Type B pancreatic cell (in vitro differentiated cells): ENCODE measurements at regions not wholly inside any gene's neighbourhood (a gene's known extent, or its start where the extent isn't known, plus 50 kb on each side); places are given as distances from the start of the nearest gene placed in this dataset.

Source experiments
- DNase-seq: peaks from one replicate; pipeline ENCODE4 v3.0.0; 2021; ENCODE audit warnings: mixed read lengths; ENCODE audit not compliant: unreplicated experiment; ENCODE audit errors: extremely low spot score
- H3K27ac Mint-ChIP-seq: 2 replicates; pipeline ENCODE4 v1.8.0; 2021; ENCODE audit warnings: mild to moderate bottlenecking, mixed read lengths
- H3K27me3 Mint-ChIP-seq: 2 replicates; pipeline ENCODE4 v1.8.0; 2021; ENCODE audit warnings: mixed read lengths
- H3K36me3 Mint-ChIP-seq: 2 replicates; pipeline ENCODE4 v1.8.0; 2021; ENCODE audit warnings: mixed read lengths
- H3K4me1 Mint-ChIP-seq: one replicate; pipeline ENCODE4 v1.8.0; 2021; ENCODE audit warnings: mixed read lengths; ENCODE audit not compliant: unreplicated experiment
- H3K4me3 Mint-ChIP-seq: 2 replicates; pipeline ENCODE4 v1.8.0; 2021; ENCODE audit warnings: mild to moderate bottlenecking, mixed read lengths
- H3K9me3 Mint-ChIP-seq: 2 replicates; pipeline ENCODE4 v1.8.0; 2021; ENCODE audit warnings: mixed read lengths
- TF ChIP-seq, protein P1 (sequence below): fragments of 200-600 bp; sonication (generic); conservative IDR thresholded peaks from 2 replicates; pipeline ENCODE4 v1.5.0; 2021; ENCODE audit warnings: antibody characterized with exemption, mild to moderate bottlenecking

DNA sequence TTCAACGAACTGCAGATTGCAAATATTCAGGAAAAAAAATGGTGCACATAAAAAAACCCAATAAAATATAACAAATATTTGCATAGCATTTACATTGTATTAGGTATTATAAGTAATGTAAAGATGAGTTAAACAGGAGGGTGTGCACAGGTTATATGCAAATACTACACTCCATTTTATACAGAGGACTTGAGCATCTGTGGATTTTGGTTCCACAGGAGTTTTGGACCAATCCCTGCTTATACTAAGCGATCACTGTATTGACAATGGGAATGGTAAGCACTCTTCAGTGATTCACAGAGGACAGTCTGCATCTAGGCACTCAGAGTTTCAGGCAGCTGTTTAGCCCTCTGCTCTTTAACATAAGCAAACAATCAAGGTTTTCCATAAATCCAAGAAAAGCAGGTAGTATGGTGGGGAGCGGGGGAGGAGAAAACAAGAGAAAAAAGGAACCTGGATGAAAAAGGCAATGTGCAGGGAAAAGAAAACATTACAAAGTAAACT, 206.0 kb upstream of the PARD3B start:
- H3K4me1 Mint-ChIP-seq, result peaks cover 18% of the 10 kb centered on the region
- H3K27me3 Mint-ChIP-seq, result no peaks in the 10 kb centered on the region
- no peak overlapping the region for H3K4me3 Mint-ChIP-seq
- TF ChIP-seq, protein P1, sequence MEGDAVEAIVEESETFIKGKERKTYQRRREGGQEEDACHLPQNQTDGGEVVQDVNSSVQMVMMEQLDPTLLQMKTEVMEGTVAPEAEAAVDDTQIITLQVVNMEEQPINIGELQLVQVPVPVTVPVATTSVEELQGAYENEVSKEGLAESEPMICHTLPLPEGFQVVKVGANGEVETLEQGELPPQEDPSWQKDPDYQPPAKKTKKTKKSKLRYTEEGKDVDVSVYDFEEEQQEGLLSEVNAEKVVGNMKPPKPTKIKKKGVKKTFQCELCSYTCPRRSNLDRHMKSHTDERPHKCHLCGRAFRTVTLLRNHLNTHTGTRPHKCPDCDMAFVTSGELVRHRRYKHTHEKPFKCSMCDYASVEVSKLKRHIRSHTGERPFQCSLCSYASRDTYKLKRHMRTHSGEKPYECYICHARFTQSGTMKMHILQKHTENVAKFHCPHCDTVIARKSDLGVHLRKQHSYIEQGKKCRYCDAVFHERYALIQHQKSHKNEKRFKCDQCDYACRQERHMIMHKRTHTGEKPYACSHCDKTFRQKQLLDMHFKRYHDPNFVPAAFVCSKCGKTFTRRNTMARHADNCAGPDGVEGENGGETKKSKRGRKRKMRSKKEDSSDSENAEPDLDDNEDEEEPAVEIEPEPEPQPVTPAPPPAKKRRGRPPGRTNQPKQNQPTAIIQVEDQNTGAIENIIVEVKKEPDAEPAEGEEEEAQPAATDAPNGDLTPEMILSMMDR, result no peak
- no peak overlapping the region for H3K27ac Mint-ChIP-seq
- no peaks in the 10 kb centered on the region for H3K36me3 Mint-ChIP-seq
- H3K9me3 Mint-ChIP-seq, result peaks cover 6% of the 10 kb centered on the region
- DNase-seq, result no peak

DNA sequence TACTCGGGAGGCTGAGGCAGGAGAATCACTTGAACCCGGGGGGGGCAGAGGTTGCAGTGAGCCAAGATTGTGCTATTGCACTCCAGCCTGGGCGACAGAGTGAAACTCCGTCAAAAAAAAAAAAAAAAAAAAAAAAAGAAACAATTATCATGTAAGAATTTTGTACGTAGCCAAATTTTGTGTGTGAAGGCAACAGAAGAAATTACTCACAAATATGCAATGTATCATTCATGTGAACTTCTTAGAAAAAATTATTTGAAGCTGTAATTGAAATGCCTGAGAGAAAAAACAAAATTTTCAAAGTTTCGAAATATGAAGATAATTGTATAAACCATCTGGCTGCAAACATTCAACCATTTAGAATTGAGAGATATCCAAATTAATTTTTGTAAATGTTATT, 204.8 kb upstream of the PARD3B start:
- H3K36me3 Mint-ChIP-seq, result no peaks in the 10 kb centered on the region
- H3K4me1 Mint-ChIP-seq, result peaks cover 14% of the 10 kb centered on the region
- H3K4me3 Mint-ChIP-seq, result no peak overlapping the region
- no peak overlapping the region for H3K27ac Mint-ChIP-seq
- no peak for DNase-seq
- H3K9me3 Mint-ChIP-seq, result peaks cover 6% of the 10 kb centered on the region
- TF ChIP-seq, protein P1, result no peak
- no peaks in the 10 kb centered on the region for H3K27me3 Mint-ChIP-seq

DNA sequence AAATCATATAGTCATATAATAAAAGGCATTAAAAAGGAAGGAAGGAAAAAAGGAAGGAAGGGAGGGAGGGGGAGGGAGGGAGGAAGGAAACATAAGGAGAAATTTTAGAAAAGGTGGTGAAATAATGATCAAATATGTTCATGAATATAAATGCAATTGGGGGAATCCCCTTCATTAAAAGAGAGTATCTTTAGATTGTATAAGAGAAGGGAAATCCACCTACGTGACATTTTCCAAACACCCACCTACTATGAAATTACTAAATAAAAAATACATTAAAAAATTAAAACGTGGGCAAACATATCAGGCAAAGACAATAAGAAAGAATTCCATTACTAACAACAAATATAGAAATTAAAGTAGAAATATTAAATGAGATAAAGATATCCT, 203.4 kb upstream of the PARD3B start:
- TF ChIP-seq, protein P1, result no peak

DNA sequence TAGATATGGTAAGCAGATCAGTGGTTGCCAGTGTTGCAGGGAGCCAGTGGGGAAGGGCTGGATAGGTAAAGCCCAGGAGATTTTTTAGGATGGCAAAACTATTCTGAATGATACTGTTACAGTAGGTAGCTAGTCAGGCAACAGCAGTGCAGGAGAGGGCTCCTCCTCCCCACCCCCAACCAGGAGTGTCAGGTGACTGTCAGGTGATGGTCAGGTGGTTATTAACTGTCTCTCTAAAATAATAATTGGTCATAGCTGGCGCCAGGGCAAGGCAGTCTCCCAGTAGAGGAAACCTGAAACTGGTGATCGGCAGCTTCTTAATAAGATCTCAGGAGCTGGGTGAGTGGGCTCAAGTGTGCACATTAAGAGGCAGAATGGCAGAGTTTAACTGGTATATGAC, 201.6 kb upstream of the PARD3B start:
- H3K36me3 Mint-ChIP-seq, result no peaks in the 10 kb centered on the region

More for the DNA sequence above, 203.4 kb upstream of the PARD3B start:
- H3K4me3 Mint-ChIP-seq, result no peak overlapping the region
- H3K4me1 Mint-ChIP-seq, result peaks cover 10% of the 10 kb centered on the region
- H3K36me3 Mint-ChIP-seq, result no peaks in the 10 kb centered on the region
- no peak for DNase-seq
- no peak overlapping the region for H3K27ac Mint-ChIP-seq
- H3K27me3 Mint-ChIP-seq, result no peaks in the 10 kb centered on the region
- H3K9me3 Mint-ChIP-seq, result peaks cover 6% of the 10 kb centered on the region

DNA sequence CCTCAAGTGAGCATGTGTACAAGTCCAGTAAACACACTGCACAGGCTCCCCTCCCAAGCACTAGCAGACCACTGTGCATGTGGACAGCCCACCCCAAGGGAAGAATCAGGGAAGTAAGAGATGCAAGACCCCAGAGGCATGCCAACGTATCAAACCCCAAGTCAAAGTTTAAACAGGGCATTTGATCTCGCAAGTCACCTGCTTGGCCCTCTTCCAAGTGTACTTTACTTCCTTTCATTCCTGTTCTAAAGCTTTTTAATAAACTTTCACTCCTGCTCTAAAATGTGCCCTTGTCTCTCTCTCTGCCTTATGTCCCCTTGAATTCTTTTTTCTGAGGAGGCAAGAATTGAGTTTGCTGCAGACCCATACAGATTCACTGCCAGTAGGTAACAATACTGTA, 201.2 kb upstream of the PARD3B start:
- no peak for DNase-seq
- Mint-ChIP-seq H3K27me3 (no peaks in the 10 kb centered on the region), H3K36me3 (no peaks in the 10 kb centered on the region), H3K4me3 (no peak overlapping the region), H3K4me1 (peaks cover 4% of the 10 kb centered on the region), H3K27ac (no peak overlapping the region), H3K9me3 (peaks cover 6% of the 10 kb centered on the region)
- TF ChIP-seq, protein P1, result no peak

More for the DNA sequence above, 201.6 kb upstream of the PARD3B start:
- H3K4me1 Mint-ChIP-seq, result peaks cover 6% of the 10 kb centered on the region
- TF ChIP-seq, protein P1, result no peak
- no peaks in the 10 kb centered on the region for H3K27me3 Mint-ChIP-seq
- no peak for DNase-seq
- H3K9me3 Mint-ChIP-seq, result peaks cover 6% of the 10 kb centered on the region
- H3K4me3 Mint-ChIP-seq, result no peak overlapping the region
- no peak overlapping the region for H3K27ac Mint-ChIP-seq

DNA sequence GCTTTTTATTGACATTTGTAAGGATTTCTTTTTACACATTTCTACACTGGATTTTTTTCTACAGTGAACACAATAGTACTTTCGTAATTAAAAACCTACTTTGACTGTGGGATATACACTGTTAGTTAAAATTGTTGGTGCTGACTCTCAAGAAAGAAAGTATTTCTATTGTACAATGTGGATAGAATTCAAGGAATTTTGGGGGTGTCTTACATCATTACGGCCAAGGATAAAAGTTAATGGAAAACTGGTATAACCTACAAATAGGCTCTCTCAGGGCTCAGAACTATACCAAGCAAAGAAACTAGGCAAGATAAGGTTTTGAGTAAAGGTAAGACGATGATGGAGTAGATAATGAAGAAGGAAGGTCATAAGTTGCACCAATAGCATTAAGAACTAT, 198.4 kb upstream of the PARD3B start:
- no peak overlapping the region for H3K4me3 Mint-ChIP-seq
- H3K27me3 Mint-ChIP-seq, result no peaks in the 10 kb centered on the region
- H3K9me3 Mint-ChIP-seq, result no peaks in the 10 kb centered on the region
- H3K36me3 Mint-ChIP-seq, result no peaks in the 10 kb centered on the region
- H3K4me1 Mint-ChIP-seq, result peaks cover 4% of the 10 kb centered on the region
- no peak for DNase-seq
- H3K27ac Mint-ChIP-seq, result no peak overlapping the region
- TF ChIP-seq, protein P1, result no peak
